Glutamatergic neuron (in vitro differentiated cells): ENCODE measurements at regions not wholly inside any gene's neighbourhood (a gene's known extent, or its start where the extent isn't known, plus 50 kb on each side); places are given as distances from the start of the nearest gene placed in this dataset.

Experiments
- DNase-seq: peaks from one replicate; pipeline ENCODE4 v3.0.0; 2022
- H3K27ac Mint-ChIP-seq: one replicate; pipeline ENCODE4 v1.8.0; 2020; ENCODE audit warnings: mild to moderate bottlenecking, mixed read lengths, inconsistent platforms; ENCODE audit not compliant: unreplicated experiment
- H3K27me3 Mint-ChIP-seq: one replicate; pipeline ENCODE4 v1.8.0; 2020; ENCODE audit warnings: mild to moderate bottlenecking, moderate library complexity, mixed read lengths, inconsistent platforms; ENCODE audit not compliant: unreplicated experiment
- H3K36me3 Mint-ChIP-seq: one replicate; pipeline ENCODE4 v1.8.0; 2020; ENCODE audit warnings: mild to moderate bottlenecking, mixed read lengths, inconsistent platforms; ENCODE audit not compliant: unreplicated experiment
- H3K4me1 Mint-ChIP-seq: one replicate; pipeline ENCODE4 v1.8.0; 2020; ENCODE audit warnings: mild to moderate bottlenecking, low read depth, mixed read lengths, inconsistent platforms; ENCODE audit not compliant: unreplicated experiment
- H3K4me3 Mint-ChIP-seq: one replicate; pipeline ENCODE4 v1.8.0; 2020; ENCODE audit warnings: mild to moderate bottlenecking, mixed read lengths, inconsistent platforms; ENCODE audit not compliant: unreplicated experiment
- H3K9me3 Mint-ChIP-seq: one replicate; pipeline ENCODE4 v1.8.0; 2020; ENCODE audit warnings: mild to moderate bottlenecking, moderate library complexity, mixed read lengths, inconsistent platforms; ENCODE audit not compliant: unreplicated experiment
- TF ChIP-seq, protein P1 (sequence below): fragments of 200-600 bp; sonication (generic); IDR thresholded peaks from one replicate; pipeline ENCODE4 v1.5.0; 2021; ENCODE audit not compliant: partially characterized antibody, unreplicated experiment

DNA sequence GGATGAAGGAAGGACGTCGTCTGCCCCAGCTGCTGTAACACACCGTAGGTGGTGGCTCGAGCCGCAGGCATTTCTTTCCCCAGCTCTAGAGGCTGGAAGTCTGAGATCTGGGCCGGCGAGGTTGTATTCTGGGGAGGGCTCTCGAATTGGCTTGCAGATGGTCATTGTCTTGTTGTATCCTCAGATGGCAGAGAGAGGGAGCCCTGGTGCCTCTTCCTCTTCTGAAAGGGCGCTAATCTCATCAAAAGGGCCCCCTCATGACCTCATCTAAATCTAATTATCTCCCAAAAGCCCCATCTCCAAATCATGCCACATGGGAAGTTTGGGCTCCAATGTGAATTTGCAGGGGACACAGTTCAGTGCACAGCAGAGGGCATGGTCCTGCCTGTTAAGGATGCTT lies 109.0 kb downstream of the SIK1 start:
- TF ChIP-seq, protein P1, sequence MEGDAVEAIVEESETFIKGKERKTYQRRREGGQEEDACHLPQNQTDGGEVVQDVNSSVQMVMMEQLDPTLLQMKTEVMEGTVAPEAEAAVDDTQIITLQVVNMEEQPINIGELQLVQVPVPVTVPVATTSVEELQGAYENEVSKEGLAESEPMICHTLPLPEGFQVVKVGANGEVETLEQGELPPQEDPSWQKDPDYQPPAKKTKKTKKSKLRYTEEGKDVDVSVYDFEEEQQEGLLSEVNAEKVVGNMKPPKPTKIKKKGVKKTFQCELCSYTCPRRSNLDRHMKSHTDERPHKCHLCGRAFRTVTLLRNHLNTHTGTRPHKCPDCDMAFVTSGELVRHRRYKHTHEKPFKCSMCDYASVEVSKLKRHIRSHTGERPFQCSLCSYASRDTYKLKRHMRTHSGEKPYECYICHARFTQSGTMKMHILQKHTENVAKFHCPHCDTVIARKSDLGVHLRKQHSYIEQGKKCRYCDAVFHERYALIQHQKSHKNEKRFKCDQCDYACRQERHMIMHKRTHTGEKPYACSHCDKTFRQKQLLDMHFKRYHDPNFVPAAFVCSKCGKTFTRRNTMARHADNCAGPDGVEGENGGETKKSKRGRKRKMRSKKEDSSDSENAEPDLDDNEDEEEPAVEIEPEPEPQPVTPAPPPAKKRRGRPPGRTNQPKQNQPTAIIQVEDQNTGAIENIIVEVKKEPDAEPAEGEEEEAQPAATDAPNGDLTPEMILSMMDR = no peak
- Mint-ChIP-seq H3K36me3 (peaks cover 4% of the 10 kb centered on the region), H3K9me3 (peaks cover 8% of the 10 kb centered on the region), H3K4me1 (peaks cover 31% of the 10 kb centered on the region), H3K4me3 (no peak overlapping the region), H3K27me3 (peaks cover 6% of the 10 kb centered on the region), H3K27ac (peak overlapping the region; percentile 98)
- peak; percentile 0 for DNase-seq

DNA sequence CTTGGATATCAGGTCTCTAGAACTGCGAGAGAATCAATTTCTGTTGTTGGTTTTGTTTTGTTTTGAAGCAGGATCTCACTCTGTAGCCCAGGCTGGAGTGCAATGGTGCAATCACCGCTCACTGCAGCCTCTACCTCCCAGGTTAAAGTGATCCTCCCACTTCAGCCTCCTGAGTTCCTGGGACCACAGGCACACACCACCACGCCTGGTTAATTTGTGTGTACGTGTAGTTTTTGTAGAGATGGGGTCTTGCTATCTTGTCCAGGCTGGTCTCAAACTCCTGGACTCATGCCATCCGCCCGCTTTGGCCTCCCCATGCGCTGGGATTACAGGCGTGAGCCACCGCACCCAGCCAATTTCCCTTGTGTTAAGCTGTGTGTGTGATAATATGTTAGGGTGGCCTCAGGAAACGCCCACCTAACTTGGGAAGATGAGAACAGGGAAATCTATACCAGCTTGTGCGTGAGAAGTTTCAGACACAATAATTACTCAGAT lies 109.6 kb downstream of the SIK1 start:
- Mint-ChIP-seq H3K27me3 (peaks cover 6% of the 10 kb centered on the region), H3K36me3 (peaks cover 4% of the 10 kb centered on the region), H3K4me1 (peaks cover 31% of the 10 kb centered on the region), H3K9me3 (peaks cover 8% of the 10 kb centered on the region), H3K27ac (no peak overlapping the region), H3K4me3 (no peak overlapping the region)
- TF ChIP-seq, protein P1 = no peak
- peak; percentile 1 for DNase-seq

DNA sequence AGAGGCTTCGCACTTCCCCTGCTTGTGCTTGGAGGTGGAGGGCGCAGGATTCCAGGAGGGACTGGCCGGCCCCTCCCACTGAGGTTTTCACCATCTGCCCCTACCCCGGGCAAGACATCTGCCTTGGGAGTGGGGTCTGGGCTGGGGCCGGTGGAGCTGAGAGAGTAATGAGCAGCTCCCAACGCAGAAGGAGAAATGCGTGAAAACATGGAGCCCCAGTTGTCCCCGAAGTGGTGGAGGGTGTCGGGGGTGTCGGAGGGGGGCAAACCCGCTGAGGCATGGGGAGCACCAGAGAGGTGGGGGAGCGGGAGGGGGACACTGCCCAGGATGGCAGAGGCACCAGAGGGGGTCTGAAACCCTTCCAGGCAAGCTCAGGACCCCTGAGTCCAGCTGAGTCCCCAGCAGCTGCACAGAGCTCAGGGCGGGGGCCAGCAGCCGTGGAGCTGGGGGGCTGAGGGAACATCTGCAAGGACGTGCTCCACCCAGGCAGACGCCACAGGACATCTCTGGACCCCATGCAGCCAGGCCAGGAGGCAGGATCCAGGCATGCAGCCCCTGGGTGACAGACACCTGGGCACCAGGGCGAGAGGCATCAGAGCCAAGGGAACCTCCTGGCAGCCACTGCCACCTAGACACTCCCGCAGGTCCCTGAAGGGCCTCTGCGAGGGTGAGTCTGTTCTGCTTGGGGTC lies 110.6 kb downstream of the SIK1 start:
- Mint-ChIP-seq H3K36me3 (peaks cover 4% of the 10 kb centered on the region), H3K27ac (peak overlapping the region; percentile 33), H3K4me1 (peaks cover 39% of the 10 kb centered on the region), H3K4me3 (no peak overlapping the region), H3K9me3 (peaks cover 12% of the 10 kb centered on the region), H3K27me3 (peaks cover 9% of the 10 kb centered on the region)
- DNase-seq = peak; percentile 11
- TF ChIP-seq, protein P1 = no peak

- TF ChIP-seq, protein P1 = no peak
- Mint-ChIP-seq H3K4me3 (peak overlapping the region; percentile 48), H3K27ac (peak overlapping the region; percentile 33)
Measured at GRCh38 chr21:43315244-43316137, 111.4 kb downstream of the SIK1 start.

GRCh38 chr21:43313939-43314405 lies 113.0 kb downstream of the SIK1 start:
- peak overlapping the region; percentile 59 for H3K27ac Mint-ChIP-seq
- TF ChIP-seq, protein P1 = no peak
- peaks cover 9% of the 10 kb centered on the region for H3K27me3 Mint-ChIP-seq
- peaks cover 29% of the 10 kb centered on the region for H3K4me1 Mint-ChIP-seq
- no peak for DNase-seq
- H3K9me3 Mint-ChIP-seq = peaks cover 11% of the 10 kb centered on the region
- H3K4me3 Mint-ChIP-seq = no peak overlapping the region
- H3K36me3 Mint-ChIP-seq = peaks cover 4% of the 10 kb centered on the region

More at GRCh38 chr21:43315244-43316137, 111.4 kb downstream of the SIK1 start:
- H3K36me3 Mint-ChIP-seq = peaks cover 4% of the 10 kb centered on the region
- peaks cover 39% of the 10 kb centered on the region for H3K4me1 Mint-ChIP-seq
- H3K27me3 Mint-ChIP-seq = peaks cover 9% of the 10 kb centered on the region
- DNase-seq = peak; percentile 32
- H3K9me3 Mint-ChIP-seq = peaks cover 12% of the 10 kb centered on the region
